ENCODE measurements at regions not wholly inside any gene's neighbourhood (a gene's known extent, or its start where the extent isn't known, plus 50 kb on each side); places are given as distances from the start of the nearest gene placed in this dataset.

GRCh38 chrX:20410540-20410939, 143.8 kb upstream of the RPS6KA3 start (continued):
- TF ChIP-seq, protein P1, sequence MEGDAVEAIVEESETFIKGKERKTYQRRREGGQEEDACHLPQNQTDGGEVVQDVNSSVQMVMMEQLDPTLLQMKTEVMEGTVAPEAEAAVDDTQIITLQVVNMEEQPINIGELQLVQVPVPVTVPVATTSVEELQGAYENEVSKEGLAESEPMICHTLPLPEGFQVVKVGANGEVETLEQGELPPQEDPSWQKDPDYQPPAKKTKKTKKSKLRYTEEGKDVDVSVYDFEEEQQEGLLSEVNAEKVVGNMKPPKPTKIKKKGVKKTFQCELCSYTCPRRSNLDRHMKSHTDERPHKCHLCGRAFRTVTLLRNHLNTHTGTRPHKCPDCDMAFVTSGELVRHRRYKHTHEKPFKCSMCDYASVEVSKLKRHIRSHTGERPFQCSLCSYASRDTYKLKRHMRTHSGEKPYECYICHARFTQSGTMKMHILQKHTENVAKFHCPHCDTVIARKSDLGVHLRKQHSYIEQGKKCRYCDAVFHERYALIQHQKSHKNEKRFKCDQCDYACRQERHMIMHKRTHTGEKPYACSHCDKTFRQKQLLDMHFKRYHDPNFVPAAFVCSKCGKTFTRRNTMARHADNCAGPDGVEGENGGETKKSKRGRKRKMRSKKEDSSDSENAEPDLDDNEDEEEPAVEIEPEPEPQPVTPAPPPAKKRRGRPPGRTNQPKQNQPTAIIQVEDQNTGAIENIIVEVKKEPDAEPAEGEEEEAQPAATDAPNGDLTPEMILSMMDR (IDR thresholded peaks at IDR 0.05 in 2 of 3, conservative IDR thresholded peaks at IDR 0.05 in 1 of 3; ENCODE audit: borderline replicate concordance in 1 of 3, insufficient read depth in 1 of 3, low read depth in 2 of 3, low read length in 2 of 3), result no peak
- TF ChIP-seq ATF3 (IDR thresholded peaks at IDR 0.05) (no peak), SIN3A (IDR thresholded peaks at IDR 0.05; ENCODE audit: low read depth) (no peak), EZH2 (IDR thresholded peaks at IDR 0.05) (no peak)

- H3K4me1 ChIP-seq (ENCODE audit: control insufficient read depth in 1 of 2, insufficient read depth in 2 of 2, low read length in 2 of 2), result no peaks in the 10 kb centered on the region
- H3K9ac ChIP-seq (ENCODE audit: low read length), result no peak overlapping the region
- no peaks in the 10 kb centered on the region for H3K27me3 ChIP-seq (ENCODE audit: insufficient read depth, low read length)
- ATAC-seq (no peak), DNase-seq (ENCODE audit: low read depth, low spot score) (no peak)
- H4K20me1 ChIP-seq (ENCODE audit: insufficient read depth), result no peaks in the 10 kb centered on the region
- TF ChIP-seq ATF3 (IDR thresholded peaks at IDR 0.05) (no peak), FOSL1 (IDR thresholded peaks at IDR 0.05; ENCODE audit: low read depth) (no peak), ZNF274 (IDR thresholded peaks at IDR 0.05; ENCODE audit: low read depth, low read length) (no peak), SIN3A (IDR thresholded peaks at IDR 0.05; ENCODE audit: low read depth) (no peak), TCF7L2 (IDR thresholded peaks at IDR 0.05; ENCODE audit: borderline replicate concordance, extremely low read depth, insufficient read depth, insufficient read length) (no peak), EZH2phosphoT487 (IDR thresholded peaks at IDR 0.05; ENCODE audit: borderline replicate concordance) (no peak)
- TF ChIP-seq, protein P1 (IDR thresholded peaks at IDR 0.05 in 2 of 3, conservative IDR thresholded peaks at IDR 0.05 in 1 of 3; ENCODE audit: borderline replicate concordance in 1 of 3, insufficient read depth in 1 of 3, low read depth in 2 of 3, low read length in 2 of 3), result no peak
- H2AFZ ChIP-seq (ENCODE audit: low read depth, low read length, poor library complexity, severe bottlenecking), result no peak overlapping the region
- no peaks in the 10 kb centered on the region for H3K9me3 ChIP-seq (ENCODE audit: control insufficient read depth in 1 of 2, insufficient read depth in 1 of 2, low read depth in 1 of 2, low read length in 2 of 2)
- no peak overlapping the region for H3K4me2 ChIP-seq (ENCODE audit: low read length)
- ChIA-PET RAD21 (ENCODE audit: low non-redundant PET in 1 of 2, low total read pairs in 2 of 2, uncharacterized antibody in 2 of 2, unreplicated experiment in 2 of 2) (interaction anchor here in 1 of 2 experiments (0.7 kb wide), 1 partner anchor 336 kb away, joined by 3 read pairs; no protein-coding TSS in a partner anchor), CTCF (no interaction called here), POLR2A (no interaction called here)
- H3K36me3 ChIP-seq (ENCODE audit: control insufficient read depth in 1 of 2, insufficient read depth in 2 of 2, low read length in 2 of 2), result no peaks in the 10 kb centered on the region
- H3K4me3 ChIP-seq (replicated peaks in 1 of 2; ENCODE audit: low read depth in 1 of 2, low read length in 2 of 2), result no peak overlapping the region
- no peaks in the 10 kb centered on the region for H3K79me2 ChIP-seq (ENCODE audit: insufficient read depth, low read length)
- no peaks in the 10 kb centered on the region for H3K9me2 ChIP-seq (ENCODE audit: insufficient read depth)
- no TSS peak for BruUV-seq (replicated peaks)
- intact Hi-C loops (cut with micrococcal nuclease), result no loop called here
- no peak overlapping the region for H3K27ac ChIP-seq (ENCODE audit: low read depth, low read length)
These were observed 143.3 kb upstream of the RPS6KA3 start for GRCh38 chrX:20409991-20410390.
